ENCODE measurements at regions not wholly inside any gene's neighbourhood (a gene's known extent, or its start where the extent isn't known, plus 50 kb on each side); places are given as distances from the start of the nearest gene placed in this dataset.

GRCh38 chr9:78577156-78577906 lies 280.4 kb downstream of the PSAT1 start:
- no peak for ATAC-seq (ENCODE audit: low FRiP score)
- intact Hi-C loops (cut with DNase I) = no loop called here
- Histone ChIP-seq H3K27me3 (ENCODE audit: control insufficient read depth in 1 of 2, insufficient read depth in 2 of 2, low read length in 1 of 2) (no peaks in the 10 kb centered on the region), H3K27ac (ENCODE audit: low read depth in 1 of 2, low read length in 2 of 2) (no peak overlapping the region), H3K9me3 (ENCODE audit: control insufficient read depth, low read length) (no peaks in the 10 kb centered on the region), H3K4me3 (ENCODE audit: low read length in 2 of 2) (no peak overlapping the region), H3K4me1 (ENCODE audit: control insufficient read depth in 1 of 2, insufficient read depth in 2 of 2, low read length in 2 of 2) (peaks cover 0 to 10% of the 10 kb centered on the region in 2 donors), H3K36me3 (ENCODE audit: control insufficient read depth in 1 of 2, insufficient read depth in 2 of 2, low read length in 1 of 2) (no peaks in the 10 kb centered on the region)
- WGBS, 2 donors = 95% methylated on average over 5 of the region's 5 CpGs
- DNase-seq = no peak

GRCh38 chr9:78578072-78578471 lies 281.1 kb downstream of the PSAT1 start:
- no peaks in the 10 kb centered on the region for H3K9me3 ChIP-seq (ENCODE audit: control insufficient read depth, low read length)
- 92% methylated on average over 5 of the region's 5 CpGs for WGBS, 2 donors
- H3K36me3 ChIP-seq (ENCODE audit: control insufficient read depth in 1 of 2, insufficient read depth in 2 of 2, low read length in 1 of 2) = no peaks in the 10 kb centered on the region
- H3K27ac ChIP-seq (ENCODE audit: low read depth in 1 of 2, low read length in 2 of 2) = no peak overlapping the region
- H3K4me1 ChIP-seq (ENCODE audit: control insufficient read depth in 1 of 2, insufficient read depth in 2 of 2, low read length in 2 of 2) = peaks cover 0 to 7% of the 10 kb centered on the region in 2 donors
- DNase-seq (no peak), ATAC-seq (ENCODE audit: low FRiP score) (no peak)
- H3K27me3 ChIP-seq (ENCODE audit: control insufficient read depth in 1 of 2, insufficient read depth in 2 of 2, low read length in 1 of 2) = no peaks in the 10 kb centered on the region
- intact Hi-C loops (cut with DNase I) = no loop called here
- no peak overlapping the region for H3K4me3 ChIP-seq (ENCODE audit: low read length in 2 of 2)

- ATAC-seq (ENCODE audit: low FRiP score) (no peak), DNase-seq (no peak)
- intact Hi-C loops (cut with DNase I) = no loop called here
- Histone ChIP-seq H3K9me3 (ENCODE audit: control insufficient read depth, low read length) (no peaks in the 10 kb centered on the region), H3K4me3 (ENCODE audit: low read length in 2 of 2) (no peak overlapping the region), H3K36me3 (ENCODE audit: control insufficient read depth in 1 of 2, insufficient read depth in 2 of 2, low read length in 1 of 2) (no peaks in the 10 kb centered on the region), H3K27me3 (ENCODE audit: control insufficient read depth in 1 of 2, insufficient read depth in 2 of 2, low read length in 1 of 2) (no peaks in the 10 kb centered on the region), H3K4me1 (ENCODE audit: control insufficient read depth in 1 of 2, insufficient read depth in 2 of 2, low read length in 2 of 2) (no peaks in the 10 kb centered on the region), H3K27ac (ENCODE audit: low read depth in 1 of 2, low read length in 2 of 2) (no peak overlapping the region)
- WGBS, 2 donors = 81 to 88% methylated on average over 5 of the region's 5 CpGs
Observed at GRCh38 chr9:78582821-78583220, 285.9 kb downstream of the PSAT1 start.

GRCh38 chr9:78584589-78584988 lies 287.7 kb downstream of the PSAT1 start:
- Histone ChIP-seq H3K4me1 (ENCODE audit: control insufficient read depth in 1 of 2, insufficient read depth in 2 of 2, low read length in 2 of 2) (no peaks in the 10 kb centered on the region), H3K4me3 (ENCODE audit: low read length in 2 of 2) (no peak overlapping the region), H3K36me3 (ENCODE audit: control insufficient read depth in 1 of 2, insufficient read depth in 2 of 2, low read length in 1 of 2) (no peaks in the 10 kb centered on the region), H3K9me3 (ENCODE audit: control insufficient read depth, low read length) (peaks cover under 1% of the 10 kb centered on the region), H3K27me3 (ENCODE audit: control insufficient read depth in 1 of 2, insufficient read depth in 2 of 2, low read length in 1 of 2) (no peaks in the 10 kb centered on the region), H3K27ac (ENCODE audit: low read depth in 1 of 2, low read length in 2 of 2) (no peak overlapping the region)
- ATAC-seq (ENCODE audit: low FRiP score) = no peak
- DNase-seq = no peak
- WGBS, 2 donors = 76 to 77% methylated on average over 1 of the region's 1 CpG
- intact Hi-C loops (cut with DNase I) = no loop called here

- intact Hi-C loops (cut with DNase I) = no loop called here
- Histone ChIP-seq H3K4me3 (ENCODE audit: low read length in 2 of 2) (no peak overlapping the region), H3K4me1 (ENCODE audit: control insufficient read depth in 1 of 2, insufficient read depth in 2 of 2, low read length in 2 of 2) (no peaks in the 10 kb centered on the region), H3K9me3 (ENCODE audit: control insufficient read depth, low read length) (peaks cover 1% of the 10 kb centered on the region), H3K27ac (ENCODE audit: low read depth in 1 of 2, low read length in 2 of 2) (no peak overlapping the region), H3K27me3 (ENCODE audit: control insufficient read depth in 1 of 2, insufficient read depth in 2 of 2, low read length in 1 of 2) (no peaks in the 10 kb centered on the region), H3K36me3 (ENCODE audit: control insufficient read depth in 1 of 2, insufficient read depth in 2 of 2, low read length in 1 of 2) (no peaks in the 10 kb centered on the region)
- DNase-seq (no peak), ATAC-seq (ENCODE audit: low FRiP score) (no peak)
- 75 to 79% methylated on average over 1 of the region's 1 CpG for WGBS, 2 donors
Observed at GRCh38 chr9:78585909-78586308, 289.0 kb downstream of the PSAT1 start.

- no peaks in the 10 kb centered on the region for H3K4me1 ChIP-seq (ENCODE audit: control insufficient read depth in 1 of 2, insufficient read depth in 2 of 2, low read length in 2 of 2)
- H3K27ac ChIP-seq (ENCODE audit: low read depth in 1 of 2, low read length in 2 of 2) = no peak overlapping the region
- no peak for DNase-seq
- H3K27me3 ChIP-seq (ENCODE audit: control insufficient read depth in 1 of 2, insufficient read depth in 2 of 2, low read length in 1 of 2) = no peaks in the 10 kb centered on the region
- peaks cover 2% of the 10 kb centered on the region for H3K9me3 ChIP-seq (ENCODE audit: control insufficient read depth, low read length)
- ATAC-seq (ENCODE audit: low FRiP score) = no peak
- H3K36me3 ChIP-seq (ENCODE audit: control insufficient read depth in 1 of 2, insufficient read depth in 2 of 2, low read length in 1 of 2) = no peaks in the 10 kb centered on the region
- no peak overlapping the region for H3K4me3 ChIP-seq (ENCODE audit: low read length in 2 of 2)
- 18 to 21% methylated on average over 1 of the region's 1 CpG for WGBS, 2 donors
- intact Hi-C loops (cut with DNase I) = no loop called here
Observed at GRCh38 chr9:78590068-78590467, 293.1 kb downstream of the PSAT1 start.

GRCh38 chr9:78592811-78593210 lies 295.9 kb downstream of the PSAT1 start:
- Histone ChIP-seq H3K9me3 (ENCODE audit: control insufficient read depth, low read length) (peaks cover 3% of the 10 kb centered on the region), H3K27me3 (ENCODE audit: control insufficient read depth in 1 of 2, insufficient read depth in 2 of 2, low read length in 1 of 2) (no peaks in the 10 kb centered on the region), H3K4me3 (ENCODE audit: low read length in 2 of 2) (no peak overlapping the region), H3K27ac (ENCODE audit: low read depth in 1 of 2, low read length in 2 of 2) (no peak overlapping the region), H3K4me1 (ENCODE audit: control insufficient read depth in 1 of 2, insufficient read depth in 2 of 2, low read length in 2 of 2) (no peaks in the 10 kb centered on the region), H3K36me3 (ENCODE audit: control insufficient read depth in 1 of 2, insufficient read depth in 2 of 2, low read length in 1 of 2) (no peaks in the 10 kb centered on the region)
- no peak for DNase-seq
- intact Hi-C loops (cut with DNase I) = no loop called here
- no peak for ATAC-seq (ENCODE audit: low FRiP score)

- intact Hi-C loops (cut with DNase I) = no loop called here
- no peak for ATAC-seq (ENCODE audit: low FRiP score)
- Histone ChIP-seq H3K9me3 (ENCODE audit: control insufficient read depth, low read length) (peaks cover 2% of the 10 kb centered on the region), H3K27me3 (ENCODE audit: control insufficient read depth in 1 of 2, insufficient read depth in 2 of 2, low read length in 1 of 2) (no peaks in the 10 kb centered on the region), H3K4me1 (ENCODE audit: control insufficient read depth in 1 of 2, insufficient read depth in 2 of 2, low read length in 2 of 2) (no peaks in the 10 kb centered on the region), H3K4me3 (ENCODE audit: low read length in 2 of 2) (no peak overlapping the region), H3K36me3 (ENCODE audit: control insufficient read depth in 1 of 2, insufficient read depth in 2 of 2, low read length in 1 of 2) (no peaks in the 10 kb centered on the region), H3K27ac (ENCODE audit: low read depth in 1 of 2, low read length in 2 of 2) (no peak overlapping the region)
- no peak for DNase-seq
- WGBS, 2 donors = 68 to 71% methylated on average over 5 of the region's 5 CpGs
Observed at GRCh38 chr9:78595200-78595945, 298.4 kb downstream of the PSAT1 start.

GRCh38 chr9:78596346-78596745 lies 299.4 kb downstream of the PSAT1 start:
- H3K27me3 ChIP-seq (ENCODE audit: control insufficient read depth in 1 of 2, insufficient read depth in 2 of 2, low read length in 1 of 2) = no peaks in the 10 kb centered on the region
- no peak for ATAC-seq (ENCODE audit: low FRiP score)
- H3K36me3 ChIP-seq (ENCODE audit: control insufficient read depth in 1 of 2, insufficient read depth in 2 of 2, low read length in 1 of 2) = no peaks in the 10 kb centered on the region
- DNase-seq = no peak
- 35 to 47% methylated on average over 3 of the region's 3 CpGs for WGBS, 2 donors
- intact Hi-C loops (cut with DNase I) = no loop called here
- no peaks in the 10 kb centered on the region for H3K4me1 ChIP-seq (ENCODE audit: control insufficient read depth in 1 of 2, insufficient read depth in 2 of 2, low read length in 2 of 2)
- H3K9me3 ChIP-seq (ENCODE audit: control insufficient read depth, low read length) = peaks cover 2% of the 10 kb centered on the region
- no peak overlapping the region for H3K27ac ChIP-seq (ENCODE audit: low read depth in 1 of 2, low read length in 2 of 2)
- H3K4me3 ChIP-seq (ENCODE audit: low read length in 2 of 2) = no peak overlapping the region
